RWPE1 (cell line): ENCODE measurements at regions not wholly inside any gene's neighbourhood (a gene's known extent, or its start where the extent isn't known, plus 50 kb on each side); places are given as distances from the start of the nearest gene placed in this dataset.

Source experiments
- CTCF ChIA-PET: fragments of 350-600 bp; sonication (Branson Sonifier 250); formaldehyde crosslinking; extraction: SDS; loops from one replicate; lab custom pipeline; 2021; lab: Yijun Ruan, JAX
- POLR2A ChIA-PET: fragments of 400-600 bp; formaldehyde crosslinking; extraction: SDS; loops from one replicate; lab custom pipeline; 2020; ENCODE audit warnings: antibody characterized with exemption; ENCODE audit not compliant: low non-redundant PET; lab: Yijun Ruan, JAX
- DNase-seq: peaks from one replicate; pipeline ENCODE4 v3.0.0; 2012; ENCODE audit warnings: low spot score
- H3K27ac ChIP-seq: fragments of 450-650 bp; 2 replicates; pipeline ENCODE4 v1.5.1; 2017
- CTCF ChIP-seq: fragments of 450-650 bp; conservative IDR thresholded peaks from 2 replicates; pipeline ENCODE4 v1.5.1; 2017; ENCODE audit warnings: low read depth, mild to moderate bottlenecking

- ChIA-PET POLR2A (no interaction called here), CTCF (interaction anchor here (0.7 kb wide), 1 partner anchor 22 kb away, joined by 3 read pairs; no protein-coding TSS in a partner anchor)
- no peak overlapping the region for H3K27ac ChIP-seq
- DNase-seq, result no peak
- no peak for TF ChIP-seq CTCF
Measured at GRCh38 chr3:94459167-94459566, 396.3 kb downstream of the NSUN3 start.

- H3K27ac ChIP-seq, result no peak overlapping the region
- DNase-seq, result no peak
- CTCF ChIA-PET, result no interaction called here
- POLR2A ChIA-PET, result no interaction called here
- no peak for TF ChIP-seq CTCF
Measured at GRCh38 chr3:94460931-94461330, 398.1 kb downstream of the NSUN3 start.

GRCh38 chr3:94462931-94463330 lies 400.1 kb downstream of the NSUN3 start:
- no peak for DNase-seq
- ChIA-PET CTCF (no interaction called here), POLR2A (no interaction called here)

GRCh38 chr3:94472511-94472910 lies 409.6 kb downstream of the NSUN3 start:
- no peak overlapping the region for H3K27ac ChIP-seq
- no peak for TF ChIP-seq CTCF
- POLR2A ChIA-PET, result no interaction called here
- DNase-seq, result no peak
- CTCF ChIA-PET, result no interaction called here

More at GRCh38 chr3:94462931-94463330, 400.1 kb downstream of the NSUN3 start:
- no peak overlapping the region for H3K27ac ChIP-seq
- TF ChIP-seq CTCF, result no peak

GRCh38 chr3:94481226-94481898 lies 418.5 kb downstream of the NSUN3 start:
- no peak for TF ChIP-seq CTCF
- no peak overlapping the region for H3K27ac ChIP-seq

GRCh38 chr3:94482686-94483085 lies 419.8 kb downstream of the NSUN3 start:
- POLR2A ChIA-PET, result no interaction called here
- H3K27ac ChIP-seq, result no peak overlapping the region
- CTCF ChIA-PET, result no interaction called here
- TF ChIP-seq CTCF, result no peak
- DNase-seq, result no peak

More at GRCh38 chr3:94481226-94481898, 418.5 kb downstream of the NSUN3 start:
- ChIA-PET CTCF (interaction anchor here (0.6 kb wide), 1 partner anchor 22 kb away, joined by 3 read pairs; no protein-coding TSS in a partner anchor), POLR2A (no interaction called here)
- DNase-seq, result no peak
